ENCODE measurements at regions not wholly inside any gene's neighbourhood (a gene's known extent, or its start where the extent isn't known, plus 50 kb on each side); places are given as distances from the start of the nearest gene placed in this dataset.

- Histone ChIP-seq H3K36me3 (ENCODE audit: control insufficient read depth, insufficient read depth, low read length) (no peaks in the 10 kb centered on the region), H3K79me2 (ENCODE audit: control insufficient read depth, insufficient read depth, low read length) (no peaks in the 10 kb centered on the region), H3K4me3 (replicated peaks in 1 of 4; ENCODE audit: control extremely low read depth in 1 of 4, insufficient read depth in 1 of 4, low read depth in 3 of 4, low read length in 4 of 4) (no peak overlapping the region), H3K4me1 (ENCODE audit: control insufficient read depth, extremely low read depth, insufficient read depth, low read length) (no peaks in the 10 kb centered on the region), H3K27me3 (ENCODE audit: control insufficient read depth, insufficient read depth, low read length) (no peaks in the 10 kb centered on the region), H3K4me2 (ENCODE audit: extremely low read depth, insufficient read depth, low read length) (no peak overlapping the region), H4K20me1 (ENCODE audit: control insufficient read depth, extremely low read depth, insufficient read depth, low read length) (no peaks in the 10 kb centered on the region), H3K27ac (ENCODE audit: insufficient read depth, low read length) (no peak overlapping the region), H3K9ac (ENCODE audit: insufficient read depth, low read length) (no peak overlapping the region), H2AFZ (ENCODE audit: low read length) (no peak overlapping the region), H3K9me3 (ENCODE audit: control insufficient read depth, insufficient read depth, low read depth, low read length) (no peaks in the 10 kb centered on the region)
- DNase-seq (ENCODE audit: low read depth in 2 of 2) = no peak
- TF ChIP-seq EZH2 (IDR thresholded peaks at IDR 0.05; ENCODE audit: low read length, missing control alignments) = no peak
- no peak for TF ChIP-seq CTCF (conservative IDR thresholded peaks at IDR 0.05 in 1 of 2, IDR thresholded peaks at IDR 0.05 in 1 of 2; ENCODE audit: low read depth in 1 of 2, low read length in 2 of 2)
These were observed 108.8 kb downstream of the IRX5 start for GRCh38 chr16:55039511-55039910.

- Histone ChIP-seq H3K79me2 (ENCODE audit: control insufficient read depth, insufficient read depth, low read length) (no peaks in the 10 kb centered on the region), H3K36me3 (ENCODE audit: control insufficient read depth, insufficient read depth, low read length) (no peaks in the 10 kb centered on the region), H3K4me2 (ENCODE audit: extremely low read depth, insufficient read depth, low read length) (no peak overlapping the region), H3K27ac (ENCODE audit: insufficient read depth, low read length) (no peak overlapping the region), H3K27me3 (ENCODE audit: control insufficient read depth, insufficient read depth, low read length) (no peaks in the 10 kb centered on the region), H3K9ac (ENCODE audit: insufficient read depth, low read length) (no peak overlapping the region), H4K20me1 (ENCODE audit: control insufficient read depth, extremely low read depth, insufficient read depth, low read length) (no peaks in the 10 kb centered on the region), H2AFZ (ENCODE audit: low read length) (no peak overlapping the region), H3K4me3 (replicated peaks in 1 of 4; ENCODE audit: control extremely low read depth in 1 of 4, insufficient read depth in 1 of 4, low read depth in 3 of 4, low read length in 4 of 4) (no peak overlapping the region), H3K4me1 (ENCODE audit: control insufficient read depth, extremely low read depth, insufficient read depth, low read length) (no peaks in the 10 kb centered on the region), H3K9me3 (ENCODE audit: control insufficient read depth, insufficient read depth, low read depth, low read length) (no peaks in the 10 kb centered on the region)
- no peak for DNase-seq (ENCODE audit: low read depth in 2 of 2)
- no peak for TF ChIP-seq CTCF (conservative IDR thresholded peaks at IDR 0.05 in 1 of 2, IDR thresholded peaks at IDR 0.05 in 1 of 2; ENCODE audit: low read depth in 1 of 2, low read length in 2 of 2)
- TF ChIP-seq EZH2 (IDR thresholded peaks at IDR 0.05; ENCODE audit: low read length, missing control alignments) = no peak
These were observed 109.3 kb downstream of the IRX5 start for GRCh38 chr16:55039931-55040330.

GRCh38 chr16:55040366-55041086 lies 109.9 kb downstream of the IRX5 start:
- no peak for TF ChIP-seq CTCF (conservative IDR thresholded peaks at IDR 0.05 in 1 of 2, IDR thresholded peaks at IDR 0.05 in 1 of 2; ENCODE audit: low read depth in 1 of 2, low read length in 2 of 2)
- no peak for TF ChIP-seq EZH2 (IDR thresholded peaks at IDR 0.05; ENCODE audit: low read length, missing control alignments)
- H2AFZ ChIP-seq (ENCODE audit: low read length) = no peak overlapping the region

More at GRCh38 chr16:55040366-55041086, 109.9 kb downstream of the IRX5 start:
- Histone ChIP-seq H3K36me3 (ENCODE audit: control insufficient read depth, insufficient read depth, low read length) (no peaks in the 10 kb centered on the region), H3K79me2 (ENCODE audit: control insufficient read depth, insufficient read depth, low read length) (no peaks in the 10 kb centered on the region), H3K27ac (ENCODE audit: insufficient read depth, low read length) (no peak overlapping the region), H3K4me1 (ENCODE audit: control insufficient read depth, extremely low read depth, insufficient read depth, low read length) (no peaks in the 10 kb centered on the region), H3K4me3 (replicated peaks in 1 of 4; ENCODE audit: control extremely low read depth in 1 of 4, insufficient read depth in 1 of 4, low read depth in 3 of 4, low read length in 4 of 4) (no peak overlapping the region), H3K4me2 (ENCODE audit: extremely low read depth, insufficient read depth, low read length) (no peak overlapping the region), H4K20me1 (ENCODE audit: control insufficient read depth, extremely low read depth, insufficient read depth, low read length) (no peaks in the 10 kb centered on the region), H3K9me3 (ENCODE audit: control insufficient read depth, insufficient read depth, low read depth, low read length) (no peaks in the 10 kb centered on the region), H3K27me3 (ENCODE audit: control insufficient read depth, insufficient read depth, low read length) (no peaks in the 10 kb centered on the region), H3K9ac (ENCODE audit: insufficient read depth, low read length) (no peak overlapping the region)
- no peak for DNase-seq (ENCODE audit: low read depth in 2 of 2)

Data from fibroblast of lung (primary cell).